HCT116 (cell line): ENCODE measurements at regions not wholly inside any gene's neighbourhood (a gene's known extent, or its start where the extent isn't known, plus 50 kb on each side); places are given as distances from the start of the nearest gene placed in this dataset.

Experiments used
- ATAC-seq: fragments of 200-7000 bp; cut with Tn5 transposase; 2 replicates; pipeline ENCODE4 v1.9.1; 2020; ENCODE audit warnings: mild to moderate bottlenecking, moderate library complexity
- BruUV-seq: library from RNA; stranded (reverse); fragments of 400-500 nt; replicated peaks from 2 replicates; lab custom pipeline; 2021; lab: Mats Ljungman, UMichigan
- CTCF ChIA-PET: fragments of 300-600 bp; sonication (Branson Sonifier 250); formaldehyde crosslinking; loops from one replicate; lab custom pipeline; 2021; ENCODE audit warnings: antibody characterized with exemption; lab: Charles Lee
- POLR2A ChIA-PET: fragments of 300-600, 350-600 bp; sonication (Branson Sonifier 250); formaldehyde crosslinking; loops from one replicate; lab custom pipeline; 2021; ENCODE audit warnings: antibody characterized with exemption; lab: Charles Lee
- RAD21 ChIA-PET, 2 experiments: fragments of 300-600 bp; sonication (Branson Sonifier 250); formaldehyde crosslinking; loops; one replicate each; lab custom pipeline; 2023; ENCODE audit warnings: low total read pairs in 2 of 2; ENCODE audit not compliant: uncharacterized antibody in 2 of 2, unreplicated experiment in 2 of 2, low non-redundant PET in 1 of 2; lab: Charles Lee
- DNase-seq: peaks from one replicate; pipeline ENCODE4 v3.0.0-alpha.2; 2010; ENCODE audit warnings: low read depth, low spot score
- H2AFZ ChIP-seq: fragments of 200-600 bp; shearing (Covaris generic), sonication (generic); 2 replicates; pipeline ENCODE4 v1.6.1; 2017; ENCODE audit warnings: low read depth, mixed run types, mixed read lengths, antibody characterized with exemption, low read length; ENCODE audit not compliant: poor library complexity, severe bottlenecking
- H3K27ac ChIP-seq: 2 replicates; pipeline ENCODE4 v1.5.1; 2012; ENCODE audit warnings: low read depth, low read length
- H3K27me3 ChIP-seq: fragments of 200-600 bp; sonication (generic); 2 replicates; pipeline ENCODE4 v1.6.1; 2016; ENCODE audit warnings: mixed run types, low read length, mixed read lengths; ENCODE audit not compliant: insufficient read depth
- H3K36me3 ChIP-seq, 2 experiments: fragments of 200-500 bp in 1 of 2; fragments of 200-600 bp in 1 of 2; sonication (Bioruptor generic) in 1 of 2; sonication (generic) in 1 of 2; 2 replicates each; pipeline versions ENCODE4 v1.5.1 to v1.6.1; 2014 to 2016; ENCODE audit warnings: low read length in 2 of 2, inconsistent platforms in 1 of 2, mixed read lengths in 1 of 2, mixed run types in 1 of 2; ENCODE audit not compliant: insufficient read depth in 2 of 2, control insufficient read depth in 1 of 2
- H3K4me1 ChIP-seq, 2 experiments: fragments of 200-600 bp in 1 of 2; sonication (generic) in 1 of 2; 2 replicates each; pipeline versions ENCODE4 v1.5.1 to v1.6.1; 2012 to 2017; ENCODE audit warnings: low read length in 2 of 2, inconsistent platforms in 1 of 2, mild to moderate bottlenecking in 1 of 2, mixed read lengths in 1 of 2, mixed run types in 1 of 2, moderate library complexity in 1 of 2; ENCODE audit not compliant: insufficient read depth in 2 of 2, control insufficient read depth in 1 of 2
- H3K4me2 ChIP-seq: fragments of 200-600 bp; sonication (generic); 2 replicates; pipeline ENCODE4 v1.6.1; 2017; ENCODE audit warnings: mixed run types, low read length, mixed read lengths
- H3K4me3 ChIP-seq, 2 experiments: fragments of 200-600 bp in 1 of 2; sonication (generic) in 1 of 2; replicated peaks in 1 of 2; 2 replicates each; pipeline ENCODE4 v1.5.1; 2011 to 2016; ENCODE audit warnings: low read length in 2 of 2, control low read depth in 1 of 2, low read depth in 1 of 2, mild to moderate bottlenecking in 1 of 2, mixed read lengths in 1 of 2, mixed run types in 1 of 2
- H3K79me2 ChIP-seq: fragments of 200-600 bp; sonication (generic); 2 replicates; pipeline ENCODE4 v1.6.1; 2017; ENCODE audit warnings: mild to moderate bottlenecking, mixed run types, low read length, moderate library complexity, mixed read lengths; ENCODE audit not compliant: insufficient read depth
- H3K9ac ChIP-seq: fragments of 200-600 bp; sonication (generic); 2 replicates; pipeline ENCODE4 v1.6.1; 2016; ENCODE audit warnings: low read length, mixed read lengths
- H3K9me2 ChIP-seq: fragments of 200-600 bp; sonication (generic), shearing (Covaris generic); 2 replicates; pipeline ENCODE4 v1.6.1; 2017; ENCODE audit warnings: mixed run types, mild to moderate bottlenecking, moderate library complexity; ENCODE audit not compliant: insufficient read depth
- H3K9me3 ChIP-seq, 2 experiments: fragments of 200-500 bp in 1 of 2; fragments of 200-600 bp in 1 of 2; sonication (Bioruptor generic) in 1 of 2; sonication (generic) in 1 of 2; 2 replicates each; pipeline ENCODE4 v1.6.1; 2014 to 2017; ENCODE audit warnings: low read length in 2 of 2, mixed read lengths in 2 of 2, inconsistent platforms in 1 of 2, low read depth in 1 of 2, mild to moderate bottlenecking in 1 of 2, mixed run types in 1 of 2, moderate library complexity in 1 of 2; ENCODE audit not compliant: control insufficient read depth in 1 of 2, insufficient read depth in 1 of 2
- H4K20me1 ChIP-seq: fragments of 200-600 bp; sonication (generic), shearing (Covaris generic); 2 replicates; pipeline ENCODE4 v1.6.1; 2017; ENCODE audit warnings: mixed run types, mild to moderate bottlenecking, moderate library complexity; ENCODE audit not compliant: insufficient read depth
- EGR1 ChIP-seq: IDR thresholded peaks from 2 replicates; pipeline ENCODE4 v1.6.1; 2012; ENCODE audit warnings: low read depth
- ELF1 ChIP-seq: IDR thresholded peaks from 2 replicates; pipeline ENCODE4 v1.6.1; 2012; ENCODE audit warnings: low read depth, borderline replicate concordance
- FOSL1 ChIP-seq: IDR thresholded peaks from 2 replicates; pipeline ENCODE4 v1.6.1; 2012; ENCODE audit warnings: low read depth
- JUND ChIP-seq: IDR thresholded peaks from 2 replicates; pipeline ENCODE4 v1.6.1; 2012
- MAX ChIP-seq: IDR thresholded peaks from 2 replicates; pipeline ENCODE4 v1.6.1; 2012
- POLR2AphosphoS5 ChIP-seq: IDR thresholded peaks from 2 replicates; pipeline ENCODE4 v1.6.1; 2011; ENCODE audit warnings: mild to moderate bottlenecking, low read depth, low read length, moderate library complexity
- REST ChIP-seq: IDR thresholded peaks from 2 replicates; pipeline ENCODE4 v1.6.1; 2012; ENCODE audit warnings: low read depth
- YY1 ChIP-seq: IDR thresholded peaks from 2 replicates; pipeline ENCODE4 v1.6.1; 2011; ENCODE audit warnings: low read length, low read depth, moderate library complexity, mild to moderate bottlenecking; ENCODE audit not compliant: insufficient replicate concordance; ENCODE audit errors: extremely low read depth
- ZNF274 ChIP-seq: fragments of 200-500 bp; sonication (Bioruptor generic); IDR thresholded peaks from 2 replicates; pipeline ENCODE4 v1.6.1; 2014; ENCODE audit warnings: mild to moderate bottlenecking, low read depth, low read length, inconsistent platforms
- intact Hi-C: fragments of 100-400 bp; cut with micrococcal nuclease; formaldehyde crosslinking; loops from 2 replicates; pipeline ENCODE4 v1.10.0; 2022
- TF ChIP-seq, protein P1 (sequence below), 3 experiments: fragments of 200-600 bp in 1 of 3; sonication (generic) in 1 of 3; IDR thresholded peaks in 2 of 3; conservative IDR thresholded peaks in 1 of 3; 2 replicates each; pipeline ENCODE4 v1.5.1; 2012 to 2017; ENCODE audit warnings: low read depth in 2 of 3, low read length in 2 of 3, antibody characterized with exemption in 1 of 3, borderline replicate concordance in 1 of 3, control low read depth in 1 of 3, mild to moderate bottlenecking in 1 of 3, mixed read lengths in 1 of 3, mixed run types in 1 of 3, moderate library complexity in 1 of 3; ENCODE audit not compliant: insufficient read depth in 1 of 3

- Histone ChIP-seq H4K20me1 (no peaks in the 10 kb centered on the region), H3K9me2 (no peaks in the 10 kb centered on the region), H3K4me3 (no peak overlapping the region), H3K9ac (no peak overlapping the region), H3K79me2 (no peaks in the 10 kb centered on the region), H3K36me3 (no peaks in the 10 kb centered on the region), H3K4me2 (no peak overlapping the region), H3K9me3 (no peaks in the 10 kb centered on the region), H3K27ac (no peak overlapping the region), H3K27me3 (peaks cover 53% of the 10 kb centered on the region), H2AFZ (no peak overlapping the region), H3K4me1 (no peaks in the 10 kb centered on the region)
- POLR2A ChIA-PET = no interaction called here
- ATAC-seq (no peak), DNase-seq (no peak)
- no TSS peak for BruUV-seq
- TF ChIP-seq REST = no peak
- TF ChIP-seq FOSL1 = no peak
- intact Hi-C loops = no loop called here
- RAD21 ChIA-PET = no interaction called here
- CTCF ChIA-PET = no interaction called here
These were observed 260.4 kb upstream of the TAC1 start for GRCh38 chr7:97471491-97471890.

- ChIA-PET RAD21 (no interaction called here), CTCF (no interaction called here), POLR2A (no interaction called here)
- Histone ChIP-seq H4K20me1 (no peaks in the 10 kb centered on the region), H3K79me2 (no peaks in the 10 kb centered on the region), H3K9me2 (no peaks in the 10 kb centered on the region), H3K27me3 (peaks cover 11% of the 10 kb centered on the region), H3K36me3 (no peaks in the 10 kb centered on the region), H3K4me3 (no peak overlapping the region), H3K9me3 (no peaks in the 10 kb centered on the region), H2AFZ (no peak overlapping the region), H3K27ac (no peak overlapping the region), H3K4me1 (no peaks in the 10 kb centered on the region), H3K9ac (no peak overlapping the region), H3K4me2 (no peak overlapping the region)
- intact Hi-C loops = no loop called here
- DNase-seq (no peak), ATAC-seq (no peak)
- no TSS peak for BruUV-seq
- TF ChIP-seq POLR2AphosphoS5 (no peak), MAX (no peak), YY1 (no peak), JUND (no peak), ELF1 (no peak), REST (no peak), ZNF274 (no peak), EGR1 (no peak)
- TF ChIP-seq, protein P1, sequence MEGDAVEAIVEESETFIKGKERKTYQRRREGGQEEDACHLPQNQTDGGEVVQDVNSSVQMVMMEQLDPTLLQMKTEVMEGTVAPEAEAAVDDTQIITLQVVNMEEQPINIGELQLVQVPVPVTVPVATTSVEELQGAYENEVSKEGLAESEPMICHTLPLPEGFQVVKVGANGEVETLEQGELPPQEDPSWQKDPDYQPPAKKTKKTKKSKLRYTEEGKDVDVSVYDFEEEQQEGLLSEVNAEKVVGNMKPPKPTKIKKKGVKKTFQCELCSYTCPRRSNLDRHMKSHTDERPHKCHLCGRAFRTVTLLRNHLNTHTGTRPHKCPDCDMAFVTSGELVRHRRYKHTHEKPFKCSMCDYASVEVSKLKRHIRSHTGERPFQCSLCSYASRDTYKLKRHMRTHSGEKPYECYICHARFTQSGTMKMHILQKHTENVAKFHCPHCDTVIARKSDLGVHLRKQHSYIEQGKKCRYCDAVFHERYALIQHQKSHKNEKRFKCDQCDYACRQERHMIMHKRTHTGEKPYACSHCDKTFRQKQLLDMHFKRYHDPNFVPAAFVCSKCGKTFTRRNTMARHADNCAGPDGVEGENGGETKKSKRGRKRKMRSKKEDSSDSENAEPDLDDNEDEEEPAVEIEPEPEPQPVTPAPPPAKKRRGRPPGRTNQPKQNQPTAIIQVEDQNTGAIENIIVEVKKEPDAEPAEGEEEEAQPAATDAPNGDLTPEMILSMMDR (IDR thresholded peaks at IDR 0.05 in 2 of 3, conservative IDR thresholded peaks at IDR 0.05 in 1 of 3; ENCODE audit: borderline replicate concordance in 1 of 3, insufficient read depth in 1 of 3, low read depth in 2 of 3, low read length in 2 of 3) = no peak
These were observed 252.1 kb upstream of the TAC1 start for GRCh38 chr7:97479740-97480290.
